Glutamatergic neuron (in vitro differentiated cells): ENCODE measurements at regions not wholly inside any gene's neighbourhood (a gene's known extent, or its start where the extent isn't known, plus 50 kb on each side); places are given as distances from the start of the nearest gene placed in this dataset.

Source experiments
- DNase-seq: peaks from one replicate; pipeline ENCODE4 v3.0.0; 2022
- H3K27ac Mint-ChIP-seq: one replicate; pipeline ENCODE4 v1.8.0; 2020; ENCODE audit warnings: mild to moderate bottlenecking, mixed read lengths, inconsistent platforms; ENCODE audit not compliant: unreplicated experiment
- H3K27me3 Mint-ChIP-seq: one replicate; pipeline ENCODE4 v1.8.0; 2020; ENCODE audit warnings: mild to moderate bottlenecking, moderate library complexity, mixed read lengths, inconsistent platforms; ENCODE audit not compliant: unreplicated experiment
- H3K36me3 Mint-ChIP-seq: one replicate; pipeline ENCODE4 v1.8.0; 2020; ENCODE audit warnings: mild to moderate bottlenecking, mixed read lengths, inconsistent platforms; ENCODE audit not compliant: unreplicated experiment
- H3K4me1 Mint-ChIP-seq: one replicate; pipeline ENCODE4 v1.8.0; 2020; ENCODE audit warnings: mild to moderate bottlenecking, low read depth, mixed read lengths, inconsistent platforms; ENCODE audit not compliant: unreplicated experiment
- H3K4me3 Mint-ChIP-seq: one replicate; pipeline ENCODE4 v1.8.0; 2020; ENCODE audit warnings: mild to moderate bottlenecking, mixed read lengths, inconsistent platforms; ENCODE audit not compliant: unreplicated experiment
- H3K9me3 Mint-ChIP-seq: one replicate; pipeline ENCODE4 v1.8.0; 2020; ENCODE audit warnings: mild to moderate bottlenecking, moderate library complexity, mixed read lengths, inconsistent platforms; ENCODE audit not compliant: unreplicated experiment
- CTCF ChIP-seq: fragments of 200-600 bp; sonication (generic); IDR thresholded peaks from one replicate; pipeline ENCODE4 v1.5.0; 2021; ENCODE audit not compliant: partially characterized antibody, unreplicated experiment

DNA sequence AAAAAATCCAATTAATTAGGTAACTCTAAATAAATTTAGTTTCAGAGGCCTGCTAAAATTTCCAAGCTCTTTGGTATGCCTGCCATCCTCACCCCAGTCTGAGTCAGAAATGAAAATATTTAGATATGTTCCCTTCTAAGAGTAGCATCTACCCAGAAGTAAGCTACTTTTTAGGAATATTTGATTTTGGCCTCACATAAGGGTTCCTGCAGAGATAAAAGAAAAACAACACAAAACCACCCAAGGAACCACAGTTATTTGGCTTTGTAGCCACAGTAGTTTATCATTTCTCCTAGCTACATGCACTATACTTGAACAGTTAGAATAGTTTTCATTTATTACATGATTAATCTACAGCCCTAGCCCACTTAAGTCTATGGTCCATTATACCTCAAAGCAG is 192.6 kb upstream of the FAM241A start:
- Mint-ChIP-seq H3K4me3 (no peak overlapping the region), H3K9me3 (peaks cover 6% of the 10 kb centered on the region), H3K4me1 (no peaks in the 10 kb centered on the region), H3K36me3 (peaks cover 7% of the 10 kb centered on the region), H3K27me3 (no peaks in the 10 kb centered on the region), H3K27ac (no peak overlapping the region)
- no peak for TF ChIP-seq CTCF
- DNase-seq = no peak

GRCh38 chr4:111954550-111954949 is 190.7 kb upstream of the FAM241A start:
- Mint-ChIP-seq H3K27me3 (no peaks in the 10 kb centered on the region), H3K27ac (no peak overlapping the region), H3K36me3 (peaks cover 7% of the 10 kb centered on the region), H3K9me3 (peaks cover 6% of the 10 kb centered on the region), H3K4me3 (no peak overlapping the region), H3K4me1 (no peaks in the 10 kb centered on the region)
- no peak for DNase-seq
- no peak for TF ChIP-seq CTCF

- Mint-ChIP-seq H3K36me3 (peaks cover 4% of the 10 kb centered on the region), H3K27me3 (no peaks in the 10 kb centered on the region), H3K27ac (no peak overlapping the region), H3K4me3 (no peak overlapping the region), H3K4me1 (no peaks in the 10 kb centered on the region), H3K9me3 (peaks cover 2% of the 10 kb centered on the region)
- no peak for TF ChIP-seq CTCF
- DNase-seq = no peak
These were observed 190.3 kb upstream of the FAM241A start for GRCh38 chr4:111955001-111955400.

GRCh38 chr4:111957116-111957515 is 188.1 kb upstream of the FAM241A start:
- DNase-seq = no peak
- H3K27ac Mint-ChIP-seq = no peak overlapping the region
- H3K4me3 Mint-ChIP-seq = no peak overlapping the region
- no peaks in the 10 kb centered on the region for H3K36me3 Mint-ChIP-seq
- H3K27me3 Mint-ChIP-seq = no peaks in the 10 kb centered on the region
- TF ChIP-seq CTCF = no peak
- no peaks in the 10 kb centered on the region for H3K4me1 Mint-ChIP-seq
- H3K9me3 Mint-ChIP-seq = no peaks in the 10 kb centered on the region

DNA sequence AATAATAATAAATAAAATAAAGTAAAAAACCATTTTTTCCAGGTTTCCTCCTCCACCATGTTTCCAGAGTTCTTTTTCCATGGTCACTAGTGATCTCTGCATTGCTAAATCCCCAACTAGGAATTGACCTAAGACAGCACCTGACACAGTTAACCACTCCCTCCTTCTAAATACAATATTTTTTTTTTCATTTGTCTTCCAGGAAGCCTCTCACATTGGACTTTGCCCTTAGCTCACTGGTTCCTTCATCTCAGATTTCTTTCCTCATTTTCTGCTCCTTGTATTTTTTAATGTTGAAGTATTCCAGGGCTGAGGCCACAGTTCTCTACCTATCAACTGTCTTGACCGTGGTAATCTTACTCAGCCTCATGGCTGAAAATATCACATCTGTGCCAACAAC is 187.3 kb upstream of the FAM241A start:
- TF ChIP-seq CTCF = no peak
- Mint-ChIP-seq H3K4me1 (no peaks in the 10 kb centered on the region), H3K9me3 (no peaks in the 10 kb centered on the region), H3K36me3 (no peaks in the 10 kb centered on the region), H3K27ac (no peak overlapping the region), H3K4me3 (no peak overlapping the region), H3K27me3 (no peaks in the 10 kb centered on the region)
- no peak for DNase-seq
